ENCODE measurements at regions not wholly inside any gene's neighbourhood (a gene's known extent, or its start where the extent isn't known, plus 50 kb on each side); places are given as distances from the start of the nearest gene placed in this dataset.

- TF ChIP-seq CTCF (IDR thresholded peaks at IDR 0.05) (no peak), POLR2AphosphoS5 (IDR thresholded peaks at IDR 0.05) (no peak), EP300 (IDR thresholded peaks at IDR 0.05) (no peak)
Measured at GRCh38 chr20:58003525-58003924, 224.9 kb downstream of the ANKRD60 start.
